T47D (cell line): ENCODE measurements at regions not wholly inside any gene's neighbourhood (a gene's known extent, or its start where the extent isn't known, plus 50 kb on each side); places are given as distances from the start of the nearest gene placed in this dataset.
"Not testable (repeated sequence)": the region's sequence is repeated elsewhere in the genome, so short reads cannot be mapped to it uniquely, and the experiment has no call there.

Experiments
- DNase-seq, 2 experiments: peaks; one replicate each; pipeline versions ENCODE4 v3.0.0 to v3.0.0-alpha.2; 2011 to 2012; ENCODE audit warnings: low read depth in 1 of 2, low spot score in 1 of 2
- JUND ChIP-seq: IDR thresholded peaks from 2 replicates; pipeline ENCODE4 v1.6.1; 2012; ENCODE audit warnings: low read depth
- in situ Hi-C: cut with HindIII; loops from 2 replicates; pipeline ENCODE4 v1.10.0; 2016; ENCODE audit warnings: low sequenced_read_pairs, low pct_unique_long_range_greater_than_20kb

GRCh38 chr5:68000805-68001204 is 214.8 kb upstream of the PIK3R1 start:
- no peak for DNase-seq
- TF ChIP-seq JUND: no peak
- in situ Hi-C loops: no loop called here

GRCh38 chr5:67999391-67999790 is 216.2 kb upstream of the PIK3R1 start:
- no peak for TF ChIP-seq JUND
- DNase-seq: no peak
- in situ Hi-C loops: no loop called here

- no peak for TF ChIP-seq JUND
- in situ Hi-C loops: no loop called here
- peak in 1 of 2 experiments; percentile 36 for DNase-seq
Observed at GRCh38 chr5:67998709-67999261, 216.8 kb upstream of the PIK3R1 start.

GRCh38 chr5:67997892-67998457 is 217.6 kb upstream of the PIK3R1 start:
- no peak for DNase-seq
- no peak for TF ChIP-seq JUND
- in situ Hi-C loops: no loop called here

- DNase-seq: no peak
Observed at GRCh38 chr5:67997148-67997547, 218.4 kb upstream of the PIK3R1 start.

GRCh38 chr5:67996596-67996995 is 219.0 kb upstream of the PIK3R1 start:
- DNase-seq: no peak
- TF ChIP-seq JUND: no peak
- in situ Hi-C loops: no loop called here

More at GRCh38 chr5:67997148-67997547, 218.4 kb upstream of the PIK3R1 start:
- no peak for TF ChIP-seq JUND
- in situ Hi-C loops: no loop called here

GRCh38 chr5:67992923-67993322 is 222.6 kb upstream of the PIK3R1 start:
- TF ChIP-seq JUND: no peak
- in situ Hi-C loops: no loop called here
- DNase-seq: no peak

- in situ Hi-C loops: no loop called here
- no peak for TF ChIP-seq JUND
- no peak for DNase-seq
Observed at GRCh38 chr5:67989456-67989855, 226.1 kb upstream of the PIK3R1 start.

GRCh38 chr5:67986761-67987160 is 228.8 kb upstream of the PIK3R1 start:
- in situ Hi-C loops: no loop called here
- DNase-seq: no peak
- no peak for TF ChIP-seq JUND

- in situ Hi-C loops: no loop called here
- no peak for TF ChIP-seq JUND
- DNase-seq: no peak
Observed at GRCh38 chr5:67985686-67986387, 229.7 kb upstream of the PIK3R1 start.

GRCh38 chr5:67984546-67984945 is 231.0 kb upstream of the PIK3R1 start:
- no peak for DNase-seq
- TF ChIP-seq JUND: no peak
- in situ Hi-C loops: no loop called here

- TF ChIP-seq JUND: no peak
- no peak for DNase-seq
Observed at GRCh38 chr5:67983251-67984110, 232.1 kb upstream of the PIK3R1 start.

GRCh38 chr5:67982160-67982559 is 233.4 kb upstream of the PIK3R1 start:
- DNase-seq, in situ Hi-C loops: not testable (repeated sequence)

More at GRCh38 chr5:67983251-67984110, 232.1 kb upstream of the PIK3R1 start:
- in situ Hi-C loops: no loop called here
